Fibroblast of lung (primary cell): ENCODE measurements at regions not wholly inside any gene's neighbourhood (a gene's known extent, or its start where the extent isn't known, plus 50 kb on each side); places are given as distances from the start of the nearest gene placed in this dataset.
A peak's percentile ranks its signal among the peaks of the same experiment; 100 is the strongest.

Experiments
- DNase-seq, 2 donors: peaks; one replicate each; pipeline versions ENCODE4 v3.0.0 to v3.0.0-alpha.2; 2010; ENCODE audit warnings: low read depth in 2 of 2
- H2AFZ ChIP-seq: 2 replicates; pipeline ENCODE4 v1.5.1; 2012; ENCODE audit warnings: low read length, control low read depth, inconsistent platforms
- H3K27ac ChIP-seq: 2 replicates; pipeline ENCODE4 v1.5.1; 2011; ENCODE audit warnings: low read length, control low read depth; ENCODE audit not compliant: insufficient read depth
- H3K27me3 ChIP-seq: 2 replicates; pipeline ENCODE4 v1.5.1; 2011; ENCODE audit warnings: mild to moderate bottlenecking, low read length; ENCODE audit not compliant: control insufficient read depth, insufficient read depth
- H3K36me3 ChIP-seq: 2 replicates; pipeline ENCODE4 v1.5.1; 2011; ENCODE audit warnings: low read length; ENCODE audit not compliant: control insufficient read depth, insufficient read depth
- H3K4me1 ChIP-seq: 2 replicates; pipeline ENCODE4 v1.5.1; 2011; ENCODE audit warnings: low read length; ENCODE audit not compliant: control insufficient read depth, insufficient read depth; ENCODE audit errors: extremely low read depth
- H3K4me2 ChIP-seq: 2 replicates; pipeline ENCODE4 v1.5.1; 2011; ENCODE audit warnings: low read length, control low read depth; ENCODE audit not compliant: insufficient read depth; ENCODE audit errors: extremely low read depth
- H3K4me3 ChIP-seq, 4 experiments: fragments of 200-600 bp in 1 of 4; sonication (generic) in 1 of 4; replicated peaks in 1 of 4; 2 replicates each; pipeline ENCODE4 v1.5.1; 2011 to 2016; ENCODE audit warnings: low read length in 4 of 4, low read depth in 3 of 4, mild to moderate bottlenecking in 3 of 4, control low read depth in 2 of 4, inconsistent platforms in 1 of 4, mixed read lengths in 1 of 4; ENCODE audit not compliant: insufficient read depth in 1 of 4; ENCODE audit errors: control extremely low read depth in 1 of 4
- H3K79me2 ChIP-seq: 2 replicates; pipeline ENCODE4 v1.5.1; 2012; ENCODE audit warnings: mild to moderate bottlenecking, low read length, inconsistent platforms; ENCODE audit not compliant: control insufficient read depth, insufficient read depth
- H3K9ac ChIP-seq: 2 replicates; pipeline ENCODE4 v1.5.1; 2011; ENCODE audit warnings: mild to moderate bottlenecking, low read length, control low read depth; ENCODE audit not compliant: insufficient read depth
- H3K9me3 ChIP-seq: 2 replicates; pipeline ENCODE4 v1.5.1; 2012; ENCODE audit warnings: low read depth, low read length; ENCODE audit not compliant: control insufficient read depth, insufficient read depth
- H4K20me1 ChIP-seq: 2 replicates; pipeline ENCODE4 v1.5.1; 2011; ENCODE audit warnings: low read length; ENCODE audit not compliant: control insufficient read depth, insufficient read depth; ENCODE audit errors: extremely low read depth
- CTCF ChIP-seq, 2 donors: IDR thresholded peaks in 1 of 2; conservative IDR thresholded peaks in 1 of 2; 1 replicate in 1 of 2; 2 replicates in 1 of 2; pipeline ENCODE4 v1.5.1; 2011 to 2012; ENCODE audit warnings: low read length in 2 of 2, control low read depth in 1 of 2, inconsistent platforms in 1 of 2, low read depth in 1 of 2, mild to moderate bottlenecking in 1 of 2
- EZH2 ChIP-seq: IDR thresholded peaks from 2 replicates; pipeline ENCODE4 v1.5.1; 2012; ENCODE audit warnings: low read length, control low read depth, mild to moderate bottlenecking; ENCODE audit errors: missing control alignments

- H2AFZ ChIP-seq = no peak overlapping the region
- TF ChIP-seq CTCF (conservative IDR thresholded peaks at IDR 0.05 in 1 of 2, IDR thresholded peaks at IDR 0.05 in 1 of 2; ENCODE audit: low read depth in 1 of 2, low read length in 2 of 2) (no peak), EZH2 (no peak)
- no peak overlapping the region for H3K4me3 ChIP-seq
- H3K4me1 ChIP-seq = no peaks in the 10 kb centered on the region
- H3K27ac ChIP-seq = no peak overlapping the region
- no peaks in the 10 kb centered on the region for H3K27me3 ChIP-seq
- peak in 1 of 2 donors; percentile 65 for DNase-seq
- H3K36me3 ChIP-seq = no peaks in the 10 kb centered on the region
- no peak overlapping the region for H3K4me2 ChIP-seq
- H4K20me1 ChIP-seq = no peaks in the 10 kb centered on the region
- no peak overlapping the region for H3K9ac ChIP-seq
- H3K9me3 ChIP-seq = no peaks in the 10 kb centered on the region
- no peaks in the 10 kb centered on the region for H3K79me2 ChIP-seq
Measured at GRCh38 chr4:84324303-84325245, 174.5 kb downstream of the NKX6-1 start.

- no peaks in the 10 kb centered on the region for H3K36me3 ChIP-seq
- no peak overlapping the region for H3K9ac ChIP-seq
- H3K4me3 ChIP-seq = no peak overlapping the region
- H3K4me2 ChIP-seq = no peak overlapping the region
- H3K4me1 ChIP-seq = no peaks in the 10 kb centered on the region
- TF ChIP-seq EZH2 (no peak), CTCF (conservative IDR thresholded peaks at IDR 0.05 in 1 of 2, IDR thresholded peaks at IDR 0.05 in 1 of 2; ENCODE audit: low read depth in 1 of 2, low read length in 2 of 2) (no peak)
- DNase-seq = peak; percentile 6 to 50
- no peaks in the 10 kb centered on the region for H3K79me2 ChIP-seq
- H4K20me1 ChIP-seq = no peaks in the 10 kb centered on the region
- no peaks in the 10 kb centered on the region for H3K27me3 ChIP-seq
- no peak overlapping the region for H2AFZ ChIP-seq
- no peaks in the 10 kb centered on the region for H3K9me3 ChIP-seq
- no peak overlapping the region for H3K27ac ChIP-seq
Measured at GRCh38 chr4:84319124-84319523, 180.0 kb downstream of the NKX6-1 start.

GRCh38 chr4:84317513-84317912 lies 181.6 kb downstream of the NKX6-1 start:
- H3K27ac ChIP-seq = no peak overlapping the region
- H3K36me3 ChIP-seq = no peaks in the 10 kb centered on the region
- H4K20me1 ChIP-seq = no peaks in the 10 kb centered on the region

More at GRCh38 chr4:84317513-84317912, 181.6 kb downstream of the NKX6-1 start:
- Histone ChIP-seq H3K9ac (no peak overlapping the region), H3K4me2 (no peak overlapping the region), H3K27me3 (no peaks in the 10 kb centered on the region), H3K79me2 (no peaks in the 10 kb centered on the region), H3K4me3 (no peak overlapping the region), H3K9me3 (no peaks in the 10 kb centered on the region), H3K4me1 (no peaks in the 10 kb centered on the region), H2AFZ (no peak overlapping the region)
- DNase-seq = no peak
- TF ChIP-seq CTCF (conservative IDR thresholded peaks at IDR 0.05 in 1 of 2, IDR thresholded peaks at IDR 0.05 in 1 of 2; ENCODE audit: low read depth in 1 of 2, low read length in 2 of 2) = no peak
- no peak for TF ChIP-seq EZH2
